ENCODE measurements at regions not wholly inside any gene's neighbourhood (a gene's known extent, or its start where the extent isn't known, plus 50 kb on each side); places are given as distances from the start of the nearest gene placed in this dataset.

DNA sequence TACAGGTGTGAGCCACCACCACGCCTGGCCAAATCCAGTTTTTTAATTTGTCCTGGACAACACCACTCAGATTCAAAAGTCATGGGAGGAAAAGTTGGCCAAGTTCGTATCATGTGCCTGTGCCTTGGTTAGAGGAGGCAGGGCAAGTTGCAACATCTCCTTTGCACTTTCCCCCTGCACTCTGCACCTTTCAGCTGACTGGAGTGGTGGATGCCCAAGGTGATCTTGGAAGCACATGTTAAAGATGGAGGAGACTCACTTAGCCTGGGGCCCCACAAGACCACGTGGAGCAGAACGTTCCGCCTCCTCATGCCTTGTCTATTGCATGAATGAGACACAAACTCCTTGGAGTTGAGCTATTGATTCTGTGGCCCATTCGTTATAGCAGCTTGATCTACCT, 82.1 kb upstream of the FZD10 start (continued):
- TF ChIP-seq TEAD4 (IDR thresholded peaks at IDR 0.05; ENCODE audit: low read depth, low read length) (no peak), KDM4A (IDR thresholded peaks at IDR 0.05; ENCODE audit: low read depth, low read length, severe bottlenecking) (no peak)

Data from H1 (cell line).